ENCODE measurements at regions not wholly inside any gene's neighbourhood (a gene's known extent, or its start where the extent isn't known, plus 50 kb on each side); places are given as distances from the start of the nearest gene placed in this dataset.

DNA sequence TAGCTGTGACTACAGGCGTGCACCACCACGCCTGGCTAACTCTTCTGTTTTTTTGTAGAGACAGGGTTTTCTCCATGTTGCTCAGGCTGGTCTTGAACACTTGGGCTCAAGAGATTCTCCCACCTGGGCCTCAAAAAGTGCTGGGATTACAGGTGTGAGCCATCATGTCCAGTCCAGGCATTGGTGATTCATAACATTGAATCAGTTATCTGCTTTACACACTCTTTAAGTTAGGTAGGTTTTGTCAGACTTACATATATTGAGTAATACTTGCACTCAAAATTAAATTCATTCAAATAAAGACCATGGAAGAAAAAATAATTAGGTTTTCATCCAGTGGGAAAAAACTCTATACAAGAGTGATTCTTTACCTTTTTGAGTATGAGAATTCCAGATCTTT is 93.2 kb upstream of the XPO1 start:
- TF ChIP-seq, protein P1, sequence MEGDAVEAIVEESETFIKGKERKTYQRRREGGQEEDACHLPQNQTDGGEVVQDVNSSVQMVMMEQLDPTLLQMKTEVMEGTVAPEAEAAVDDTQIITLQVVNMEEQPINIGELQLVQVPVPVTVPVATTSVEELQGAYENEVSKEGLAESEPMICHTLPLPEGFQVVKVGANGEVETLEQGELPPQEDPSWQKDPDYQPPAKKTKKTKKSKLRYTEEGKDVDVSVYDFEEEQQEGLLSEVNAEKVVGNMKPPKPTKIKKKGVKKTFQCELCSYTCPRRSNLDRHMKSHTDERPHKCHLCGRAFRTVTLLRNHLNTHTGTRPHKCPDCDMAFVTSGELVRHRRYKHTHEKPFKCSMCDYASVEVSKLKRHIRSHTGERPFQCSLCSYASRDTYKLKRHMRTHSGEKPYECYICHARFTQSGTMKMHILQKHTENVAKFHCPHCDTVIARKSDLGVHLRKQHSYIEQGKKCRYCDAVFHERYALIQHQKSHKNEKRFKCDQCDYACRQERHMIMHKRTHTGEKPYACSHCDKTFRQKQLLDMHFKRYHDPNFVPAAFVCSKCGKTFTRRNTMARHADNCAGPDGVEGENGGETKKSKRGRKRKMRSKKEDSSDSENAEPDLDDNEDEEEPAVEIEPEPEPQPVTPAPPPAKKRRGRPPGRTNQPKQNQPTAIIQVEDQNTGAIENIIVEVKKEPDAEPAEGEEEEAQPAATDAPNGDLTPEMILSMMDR (IDR thresholded peaks at IDR 0.05; ENCODE audit: low read depth, low read length), result no peak

DNA sequence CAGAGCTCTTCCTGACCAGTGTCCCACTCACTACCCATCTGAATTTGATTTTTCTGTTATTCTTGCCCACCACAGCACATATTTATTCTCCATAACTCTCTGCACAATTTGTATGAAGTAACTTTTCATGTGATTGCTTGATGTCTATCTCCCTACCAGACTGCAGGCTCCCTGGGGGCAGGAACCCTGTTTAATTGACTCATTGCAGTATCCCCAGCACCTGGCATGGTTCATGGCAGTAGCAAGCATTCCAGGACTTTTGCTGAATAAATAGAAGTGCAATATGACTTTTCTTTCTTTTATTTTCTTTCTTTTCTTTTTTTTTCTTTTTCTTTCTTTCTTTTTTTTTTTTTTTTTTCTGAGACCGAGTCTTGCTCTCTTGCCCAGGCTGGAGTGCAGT is 88.7 kb upstream of the XPO1 start:
- no peak overlapping the region for H3K27ac ChIP-seq (ENCODE audit: low read length)
- H3K36me3 ChIP-seq (replicated peaks; ENCODE audit: low read depth, low read length), result no peaks in the 10 kb centered on the region
- H3K27me3 ChIP-seq (ENCODE audit: low read depth, low read length), result no peaks in the 10 kb centered on the region
- H3K79me2 ChIP-seq (ENCODE audit: low read length), result no peaks in the 10 kb centered on the region
- no peak overlapping the region for H3K4me2 ChIP-seq (ENCODE audit: low read length)
- H3K4me1 ChIP-seq (ENCODE audit: low read length), result no peaks in the 10 kb centered on the region
- H3K9me3 ChIP-seq (ENCODE audit: insufficient read depth, low read length), result no peaks in the 10 kb centered on the region
- H2AFZ ChIP-seq (ENCODE audit: low read depth, low read length), result no peak overlapping the region
- H3K9ac ChIP-seq (ENCODE audit: low read length), result no peak overlapping the region
- no peak for TF ChIP-seq EZH2phosphoT487 (IDR thresholded peaks at IDR 0.05; ENCODE audit: low read depth)
- TF ChIP-seq, protein P1 (IDR thresholded peaks at IDR 0.05; ENCODE audit: low read depth, low read length), result no peak
- H4K20me1 ChIP-seq (ENCODE audit: insufficient read depth, low read length), result no peaks in the 10 kb centered on the region
- no peak overlapping the region for H3K4me3 ChIP-seq (ENCODE audit: low read length)

More for the DNA sequence above, 93.2 kb upstream of the XPO1 start:
- Histone ChIP-seq H3K4me2 (ENCODE audit: low read length) (no peak overlapping the region), H3K4me3 (ENCODE audit: low read length) (no peak overlapping the region), H3K27ac (ENCODE audit: low read length) (no peak overlapping the region), H3K9ac (ENCODE audit: low read length) (no peak overlapping the region), H4K20me1 (ENCODE audit: insufficient read depth, low read length) (no peaks in the 10 kb centered on the region), H3K79me2 (ENCODE audit: low read length) (no peaks in the 10 kb centered on the region), H3K9me3 (ENCODE audit: insufficient read depth, low read length) (no peaks in the 10 kb centered on the region), H3K27me3 (ENCODE audit: low read depth, low read length) (no peaks in the 10 kb centered on the region), H2AFZ (ENCODE audit: low read depth, low read length) (no peak overlapping the region), H3K4me1 (ENCODE audit: low read length) (no peaks in the 10 kb centered on the region), H3K36me3 (replicated peaks; ENCODE audit: low read depth, low read length) (no peaks in the 10 kb centered on the region)

- Histone ChIP-seq H3K4me1 (ENCODE audit: low read length) (no peaks in the 10 kb centered on the region), H3K4me2 (ENCODE audit: low read length) (no peak overlapping the region), H3K79me2 (ENCODE audit: low read length) (no peaks in the 10 kb centered on the region), H3K27me3 (ENCODE audit: low read depth, low read length) (no peaks in the 10 kb centered on the region; the same call in 1 of the 2 replicates), H2AFZ (ENCODE audit: low read depth, low read length) (no peak overlapping the region), H3K4me3 (ENCODE audit: low read length) (no peak overlapping the region), H3K9ac (ENCODE audit: low read length) (no peak overlapping the region), H3K36me3 (replicated peaks; ENCODE audit: low read depth, low read length) (no peaks in the 10 kb centered on the region), H3K27ac (ENCODE audit: low read length) (no peak overlapping the region), H4K20me1 (ENCODE audit: insufficient read depth, low read length) (no peaks in the 10 kb centered on the region), H3K9me3 (ENCODE audit: insufficient read depth, low read length) (no peaks in the 10 kb centered on the region)
- no peak for TF ChIP-seq EZH2phosphoT487 (IDR thresholded peaks at IDR 0.05; ENCODE audit: low read depth)
- TF ChIP-seq, protein P1 (IDR thresholded peaks at IDR 0.05; ENCODE audit: low read depth, low read length), result no peak
Measured at GRCh38 chr2:61623747-61624146, 85.6 kb upstream of the XPO1 start.

DNA sequence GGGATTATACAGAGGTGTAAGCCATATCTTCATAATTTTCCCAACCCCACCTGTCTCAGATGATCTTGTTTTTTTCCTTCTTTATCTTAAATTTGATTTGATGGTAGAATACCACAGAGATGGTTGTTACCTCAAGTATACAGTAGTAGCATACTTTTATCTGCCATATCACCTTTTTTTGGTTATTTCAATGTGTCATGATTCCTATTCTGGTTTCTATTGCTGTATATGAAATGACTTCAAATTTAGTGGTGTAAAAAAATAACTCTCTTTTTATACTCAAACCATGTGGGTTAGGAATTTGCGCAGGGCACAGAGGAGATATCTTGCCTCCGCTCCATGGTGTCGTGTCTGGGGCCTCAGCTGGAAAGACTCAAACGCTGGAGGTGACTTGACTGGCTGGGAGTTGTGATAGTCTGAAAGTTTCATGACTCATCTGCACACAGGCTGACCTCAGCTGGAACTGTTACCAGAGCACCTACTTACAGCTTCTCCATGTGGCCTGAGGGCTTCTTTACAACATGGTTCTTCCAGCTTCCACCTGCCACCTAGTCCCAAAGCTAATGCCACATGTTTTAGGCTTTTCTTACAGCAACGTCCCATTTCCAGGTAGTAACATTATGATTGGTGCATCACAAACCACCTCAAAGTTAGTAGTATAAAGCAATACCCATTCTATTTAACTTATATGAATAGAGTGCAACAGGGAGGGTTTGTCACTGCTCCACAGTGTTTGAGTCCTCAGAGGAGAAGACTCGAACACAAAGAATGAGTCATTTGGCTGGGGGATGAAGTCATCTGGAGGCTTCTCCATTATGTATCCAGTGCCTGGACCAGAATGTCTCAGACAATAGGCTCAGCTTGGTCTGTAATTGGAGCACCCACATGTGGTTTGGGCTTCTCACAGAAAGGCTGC is 82.3 kb upstream of the XPO1 start:
- no peak overlapping the region for H3K27ac ChIP-seq (ENCODE audit: low read length)
- no peaks in the 10 kb centered on the region for H3K4me1 ChIP-seq (ENCODE audit: low read length)
- H3K27me3 ChIP-seq (ENCODE audit: low read depth, low read length), result no peaks in the 10 kb centered on the region; the same call in 1 of the 2 replicates
- H3K9ac ChIP-seq (ENCODE audit: low read length), result no peak overlapping the region
- H3K9me3 ChIP-seq (ENCODE audit: insufficient read depth, low read length), result no peaks in the 10 kb centered on the region
- H4K20me1 ChIP-seq (ENCODE audit: insufficient read depth, low read length), result no peaks in the 10 kb centered on the region
- H3K36me3 ChIP-seq (replicated peaks; ENCODE audit: low read depth, low read length), result no peaks in the 10 kb centered on the region
- no peak overlapping the region for H3K4me3 ChIP-seq (ENCODE audit: low read length)
- H3K4me2 ChIP-seq (ENCODE audit: low read length), result no peak overlapping the region
- TF ChIP-seq, protein P1 (IDR thresholded peaks at IDR 0.05; ENCODE audit: low read depth, low read length), result no peak
- no peak for TF ChIP-seq EZH2phosphoT487 (IDR thresholded peaks at IDR 0.05; ENCODE audit: low read depth)
- H2AFZ ChIP-seq (ENCODE audit: low read depth, low read length), result no peak overlapping the region
- no peaks in the 10 kb centered on the region for H3K79me2 ChIP-seq (ENCODE audit: low read length)
